Endometrial microvascular endothelial cells (primary cell): ENCODE measurements at regions not wholly inside any gene's neighbourhood (a gene's known extent, or its start where the extent isn't known, plus 50 kb on each side); places are given as distances from the start of the nearest gene placed in this dataset.

Experiments used
- in situ Hi-C: cut with HindIII; loops from 2 replicates; pipeline ENCODE4 v1.10.0; 2017; ENCODE audit warnings: low sequenced_read_pairs, low pct_unique_long_range_greater_than_20kb; ENCODE audit errors: inconsistent ontology term

- in situ Hi-C loops, result no loop called here
Observed at GRCh38 chr13:40340368-40341095, 325.9 kb downstream of the FOXO1 start.

GRCh38 chr13:40341096-40341471 is 325.4 kb downstream of the FOXO1 start:
- in situ Hi-C loops, result no loop called here

- in situ Hi-C loops, result no loop called here
Observed at GRCh38 chr13:40341501-40341900, 324.9 kb downstream of the FOXO1 start.

GRCh38 chr13:40342461-40342860 is 324.0 kb downstream of the FOXO1 start:
- in situ Hi-C loops, result no loop called here

- in situ Hi-C loops, result no loop called here
Observed at GRCh38 chr13:40342901-40343300, 323.5 kb downstream of the FOXO1 start.

- in situ Hi-C loops, result no loop called here
Observed at GRCh38 chr13:40343550-40344269, 322.7 kb downstream of the FOXO1 start.

- in situ Hi-C loops, result no loop called here
Observed at GRCh38 chr13:40344270-40345148, 321.9 kb downstream of the FOXO1 start.

- in situ Hi-C loops, result no loop called here
Observed at GRCh38 chr13:40345149-40345514, 321.3 kb downstream of the FOXO1 start.

GRCh38 chr13:40345654-40346372 is 320.6 kb downstream of the FOXO1 start:
- in situ Hi-C loops, result no loop called here

- in situ Hi-C loops, result no loop called here
Observed at GRCh38 chr13:40346592-40346991, 319.8 kb downstream of the FOXO1 start.

GRCh38 chr13:40348096-40348679 is 318.3 kb downstream of the FOXO1 start:
- in situ Hi-C loops, result no loop called here

GRCh38 chr13:40350283-40350992 is 316.0 kb downstream of the FOXO1 start:
- in situ Hi-C loops, result no loop called here

- in situ Hi-C loops, result no loop called here
Observed at GRCh38 chr13:40351537-40352379, 314.7 kb downstream of the FOXO1 start.

- in situ Hi-C loops, result no loop called here
Observed at GRCh38 chr13:40352380-40352778, 314.1 kb downstream of the FOXO1 start.

GRCh38 chr13:40352802-40353562 is 313.5 kb downstream of the FOXO1 start:
- in situ Hi-C loops, result no loop called here

GRCh38 chr13:40355126-40355724 is 311.2 kb downstream of the FOXO1 start:
- in situ Hi-C loops, result no loop called here
